ENCODE measurements at regions not wholly inside any gene's neighbourhood (a gene's known extent, or its start where the extent isn't known, plus 50 kb on each side); places are given as distances from the start of the nearest gene placed in this dataset.
"Not testable (repeated sequence)": the region's sequence is repeated elsewhere in the genome, so short reads cannot be mapped to it uniquely, and the experiment has no call there.

DNA sequence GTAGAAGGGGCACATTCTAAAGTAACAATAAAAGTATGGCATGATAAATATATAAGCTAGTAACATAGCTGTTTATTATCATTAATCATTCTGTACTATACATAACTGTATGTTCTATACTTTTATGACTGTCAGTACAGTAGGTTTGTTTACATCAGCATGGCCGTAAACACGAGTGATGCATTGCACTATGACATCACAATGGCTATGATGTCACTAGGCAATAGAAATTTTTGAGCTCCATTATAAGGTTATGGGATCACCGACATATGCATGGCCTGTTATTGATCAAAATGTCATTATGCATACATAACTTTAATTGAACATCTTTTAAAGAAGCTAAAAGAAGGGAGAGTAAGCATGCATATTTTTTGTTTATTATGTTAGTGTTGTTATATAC is 200.1 kb upstream of the SHH start:
- DNase-seq (ENCODE audit: low spot score), result no peak

GRCh38 chr7:156009569-156009968 is 197.3 kb upstream of the SHH start:
- no peak for DNase-seq (ENCODE audit: low spot score)

GRCh38 chr7:156006876-156007275 is 194.6 kb upstream of the SHH start:
- not testable (repeated sequence) for DNase-seq (ENCODE audit: low spot score)

DNA sequence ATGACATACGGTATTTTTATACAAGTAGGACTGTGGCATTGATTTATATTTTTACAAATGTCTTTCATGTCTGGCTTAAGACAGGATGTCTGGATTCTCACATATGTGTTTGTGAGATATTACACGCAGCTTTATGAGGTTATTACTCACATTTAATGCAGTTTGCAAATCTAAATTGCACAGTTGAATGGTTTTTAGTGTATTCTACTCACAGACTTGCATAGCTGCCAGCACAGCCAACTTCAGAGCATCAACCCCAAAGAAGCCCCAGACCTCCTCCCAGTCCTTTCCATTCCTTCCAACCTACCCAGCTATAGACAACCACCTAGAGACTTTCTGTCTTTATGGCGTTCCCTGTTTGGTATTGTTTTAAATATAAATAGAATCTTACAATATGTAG is 193.8 kb upstream of the SHH start:
- DNase-seq (ENCODE audit: low spot score), result no peak

- DNase-seq (ENCODE audit: low spot score), result no peak
Measured at GRCh38 chr7:156005202-156005691, 193.0 kb upstream of the SHH start.

- DNase-seq (ENCODE audit: low spot score), result no peak
Measured at GRCh38 chr7:156004265-156005201, 192.3 kb upstream of the SHH start.

GRCh38 chr7:156003220-156004162 is 191.2 kb upstream of the SHH start:
- no peak for DNase-seq (ENCODE audit: low spot score)

DNA sequence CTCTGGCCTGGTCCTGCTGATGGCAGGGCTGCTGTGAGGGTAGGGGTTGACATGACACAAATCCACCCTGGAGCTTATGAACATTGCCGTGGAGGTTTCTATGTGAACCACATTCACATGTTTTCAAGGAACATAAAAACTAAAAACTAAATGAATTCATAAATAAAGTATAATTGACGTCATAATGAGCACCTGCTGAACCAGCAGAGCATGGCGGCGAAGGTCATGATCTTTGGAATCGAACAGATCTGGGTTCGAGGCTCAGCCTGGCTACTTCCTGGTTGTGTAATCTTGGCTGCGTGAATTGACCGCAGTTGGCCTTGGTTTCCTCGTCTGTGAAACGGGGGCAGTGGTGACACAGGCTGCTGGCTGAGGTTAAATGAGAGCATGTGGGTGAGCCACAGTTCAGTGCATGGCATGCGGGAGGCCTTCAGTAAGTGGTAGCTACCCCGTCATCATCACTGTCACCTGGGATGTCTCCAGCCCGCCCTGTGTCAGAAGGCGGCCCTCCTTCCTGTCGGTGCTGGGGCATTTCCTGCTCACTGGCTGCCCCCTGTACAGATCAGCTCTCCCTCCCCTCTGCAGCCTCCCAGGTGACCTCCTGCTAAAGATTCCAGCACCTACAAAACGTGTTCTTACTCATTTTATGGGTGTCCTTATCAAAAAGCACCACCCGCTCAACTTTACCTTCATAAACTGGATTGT is 190.3 kb upstream of the SHH start:
- no peak for DNase-seq (ENCODE audit: low spot score)

GRCh38 chr7:156001496-156002260 is 189.4 kb upstream of the SHH start:
- DNase-seq (ENCODE audit: low spot score), result no peak

DNA sequence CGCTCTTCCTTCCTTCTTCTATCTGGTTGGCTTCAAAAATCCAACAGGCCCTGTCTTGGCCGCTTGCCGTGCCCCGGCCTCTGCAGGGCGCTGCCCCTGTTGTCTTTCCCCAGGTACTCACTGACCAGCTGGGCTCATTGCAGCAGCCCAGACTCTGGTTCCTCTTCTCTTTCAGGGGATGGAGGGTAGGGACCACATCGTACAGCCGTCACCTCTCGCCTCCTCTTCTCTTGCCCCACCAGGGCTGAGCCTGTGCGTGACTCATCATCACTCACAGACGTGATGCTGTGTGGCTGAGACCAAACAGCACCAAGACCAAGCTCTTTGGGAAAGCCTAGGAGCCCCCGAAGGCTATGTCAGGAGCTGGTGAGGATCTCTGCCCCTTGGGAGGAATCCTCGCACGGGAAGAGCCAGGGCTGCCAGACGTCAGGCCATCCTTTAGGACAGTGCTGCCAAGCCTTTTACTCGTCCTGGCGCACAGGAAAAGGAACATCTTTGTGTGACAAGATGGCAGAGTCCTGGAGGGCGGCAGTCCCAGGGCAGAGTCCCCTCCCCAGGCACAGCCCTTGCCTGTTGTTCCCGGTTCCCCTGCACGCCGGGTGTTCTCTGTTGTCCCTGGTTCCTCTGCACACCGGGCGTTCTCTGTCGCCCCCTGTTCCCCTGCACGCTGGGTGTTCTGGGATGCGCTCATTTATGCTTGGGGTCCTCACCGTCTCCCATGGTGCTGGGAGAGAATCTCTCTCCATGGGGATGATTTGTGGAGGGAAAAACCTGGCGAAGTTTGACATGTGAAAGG is 188.5 kb upstream of the SHH start:
- DNase-seq (ENCODE audit: low spot score), result no peak

GRCh38 chr7:155999631-156000489 is 187.6 kb upstream of the SHH start:
- DNase-seq (ENCODE audit: low spot score), result no peak

DNA sequence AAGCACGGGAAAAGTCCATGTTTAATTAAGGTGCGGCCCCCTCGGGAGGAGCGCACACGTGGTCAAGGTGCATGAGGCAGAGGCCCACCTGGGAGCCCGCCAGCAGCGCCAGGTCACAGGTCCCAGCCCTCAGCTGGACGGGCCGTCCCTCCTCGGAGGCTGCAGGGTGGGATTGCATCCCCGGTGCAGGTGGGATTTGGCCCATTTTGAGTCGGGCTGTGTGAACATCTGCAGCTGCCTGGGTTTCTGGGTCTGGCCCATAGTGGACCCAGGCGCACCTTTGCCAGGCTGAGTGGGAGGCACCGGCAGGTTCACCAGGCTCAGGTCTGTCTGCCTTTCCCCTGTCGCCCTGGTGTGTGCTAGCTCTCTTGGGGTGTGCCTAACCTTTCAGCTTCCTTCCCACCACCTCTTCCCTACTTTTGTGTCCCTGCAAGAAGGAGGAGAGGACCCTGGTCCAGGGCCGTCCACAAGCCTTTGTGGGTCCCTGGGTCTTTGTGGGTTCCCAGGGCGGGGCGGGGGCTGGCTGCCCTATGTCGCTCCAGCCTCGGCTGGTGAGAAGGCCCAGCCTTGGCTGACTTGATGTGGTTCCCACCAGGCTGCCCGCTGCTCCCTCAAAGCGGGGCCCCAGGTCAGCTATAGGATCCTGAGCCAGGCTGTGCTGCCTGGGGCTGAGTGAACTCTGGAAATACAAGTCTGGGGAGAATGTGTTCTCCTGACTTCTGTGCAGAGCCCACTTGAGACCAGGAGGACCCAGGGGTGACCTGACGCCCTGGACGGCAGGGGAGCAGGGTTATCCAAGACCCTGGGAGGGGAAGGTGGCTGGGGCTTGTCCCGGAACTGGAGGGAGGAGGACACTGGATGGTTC is 186.7 kb upstream of the SHH start:
- DNase-seq (ENCODE audit: low spot score), result no peak

DNA sequence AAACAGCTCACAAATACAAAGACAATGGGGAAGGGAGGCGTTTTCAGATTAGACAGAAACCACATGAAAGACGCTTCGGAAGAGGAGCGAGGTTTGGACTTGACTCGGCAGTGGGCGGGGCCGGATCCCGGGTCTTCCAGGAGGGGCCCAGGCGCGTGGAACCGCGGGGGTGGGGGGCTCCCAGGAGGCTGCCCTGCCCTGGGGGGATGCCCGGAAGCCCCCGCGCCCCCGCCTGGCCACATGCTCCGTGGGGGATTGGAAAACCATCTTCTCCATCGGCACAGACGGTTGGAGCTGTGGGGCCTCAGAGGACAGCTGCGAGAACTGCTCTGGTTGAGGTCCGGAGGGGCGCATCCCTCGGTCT is 186.0 kb upstream of the SHH start:
- DNase-seq (ENCODE audit: low spot score), result no peak

DNA sequence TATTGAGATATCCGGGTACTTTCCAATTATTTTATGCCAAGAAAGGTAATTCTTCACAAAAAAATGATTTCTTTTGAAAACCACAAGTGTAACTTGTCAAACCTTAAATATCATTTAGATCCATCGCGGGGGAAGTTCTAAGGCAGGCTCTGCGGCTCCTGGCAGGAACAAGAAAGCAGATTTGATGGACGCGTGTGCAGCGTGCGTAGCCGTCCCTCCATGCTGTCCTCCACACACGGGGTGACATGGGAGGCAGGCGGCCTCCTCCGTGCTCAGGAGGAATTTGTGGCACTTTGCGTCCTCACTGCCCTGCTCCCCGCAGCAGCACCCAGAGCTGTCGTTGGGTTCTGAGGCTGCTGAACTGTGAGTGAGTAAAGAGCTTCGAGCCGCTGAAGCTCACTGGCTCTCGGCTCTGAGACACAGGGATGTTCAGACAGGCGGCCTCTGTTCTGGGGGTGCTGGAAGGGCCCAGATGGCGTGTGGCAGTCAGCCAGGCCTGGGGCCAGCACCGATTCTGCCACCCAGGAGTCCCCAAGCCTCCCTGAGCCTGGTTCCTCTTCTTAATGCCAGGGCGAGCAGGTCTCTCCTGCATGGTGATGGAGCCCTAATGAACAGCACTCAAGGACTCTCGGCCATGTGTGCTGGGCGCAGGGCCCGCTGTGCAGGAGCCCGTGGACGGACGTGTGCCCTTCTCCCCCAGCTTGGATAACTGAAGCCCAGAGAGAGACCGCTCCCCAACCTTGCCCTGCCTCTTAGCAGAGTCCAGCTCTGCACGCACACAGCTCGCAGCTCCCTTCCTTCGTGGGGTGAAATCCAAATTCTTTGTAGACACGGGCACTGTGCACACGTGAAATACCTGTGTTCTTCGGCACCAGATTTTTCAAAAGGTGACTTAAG is 185.4 kb upstream of the SHH start:
- DNase-seq (ENCODE audit: low spot score), result no peak

DNA sequence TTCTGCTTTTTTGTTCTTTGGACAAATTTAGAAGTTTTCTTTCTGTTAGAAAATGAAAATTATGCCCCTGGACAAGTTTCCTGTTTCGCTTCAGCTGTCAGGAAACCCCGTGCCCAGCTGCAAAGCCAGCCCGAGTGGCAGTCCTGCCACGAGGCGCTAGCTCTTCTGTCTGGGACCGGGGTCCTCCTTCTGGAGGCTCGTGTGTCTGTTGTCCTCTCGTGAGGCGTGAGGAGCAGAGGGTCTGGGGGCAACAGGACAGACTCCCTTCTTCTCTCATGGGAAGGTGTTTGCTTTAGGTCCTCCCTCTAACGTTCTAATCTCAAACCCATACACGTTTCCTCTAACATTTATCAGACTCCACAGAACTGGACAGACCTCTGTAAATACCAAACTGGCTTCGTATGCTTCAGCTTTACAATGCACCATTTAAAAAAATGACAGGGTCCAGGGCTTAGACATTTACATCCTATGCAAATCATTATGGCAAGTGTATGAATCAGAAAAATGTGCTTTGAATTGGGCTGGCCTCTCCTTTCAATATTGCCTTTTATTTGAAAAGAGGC is 184.5 kb upstream of the SHH start:
- no peak for DNase-seq (ENCODE audit: low spot score)

DNA sequence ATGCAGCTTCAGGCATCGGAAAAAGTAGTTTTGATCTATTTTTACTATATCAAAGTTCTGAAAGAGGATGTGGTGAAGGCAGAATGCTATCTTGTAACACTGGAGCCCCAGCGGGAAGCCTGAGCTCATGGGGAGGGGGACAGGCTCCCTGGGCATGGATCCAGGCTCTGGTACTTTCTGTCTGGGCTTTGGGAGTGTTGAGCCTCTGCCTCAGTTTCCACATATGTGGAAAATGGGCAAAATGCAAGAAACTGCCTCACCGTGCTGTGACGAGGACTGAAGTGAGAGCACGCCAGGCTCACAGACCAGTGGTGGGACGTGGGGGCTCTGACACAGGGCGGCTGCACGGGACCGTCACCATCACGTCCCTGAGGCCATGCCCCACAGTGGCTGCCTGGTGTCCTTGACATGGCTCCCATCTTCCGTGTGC is 182.9 kb upstream of the SHH start:
- DNase-seq (ENCODE audit: low spot score), result no peak

- DNase-seq (ENCODE audit: low spot score), result no peak
Measured at GRCh38 chr7:155994279-155994811, 182.1 kb upstream of the SHH start.

Data from germinal center (tissue), 1 donor.